ENCODE measurements at regions not wholly inside any gene's neighbourhood (a gene's known extent, or its start where the extent isn't known, plus 50 kb on each side); places are given as distances from the start of the nearest gene placed in this dataset.

GRCh38 chr10:57864765-57865680 lies 402.7 kb downstream of the IPMK start:
- DNase-seq = no peak

- DNase-seq = no peak
These were observed 417.9 kb downstream of the IPMK start for GRCh38 chr10:57849691-57850357.

GRCh38 chr10:57846307-57847065 lies 421.2 kb downstream of the IPMK start:
- no peak for DNase-seq

GRCh38 chr10:57844387-57844998 lies 423.2 kb downstream of the IPMK start:
- DNase-seq = no peak

GRCh38 chr10:57830877-57831560 lies 436.7 kb downstream of the IPMK start:
- no peak for DNase-seq

GRCh38 chr10:57825015-57825414 lies 442.7 kb downstream of the IPMK start:
- no peak for DNase-seq

GRCh38 chr10:57823398-57823797 lies 444.3 kb downstream of the IPMK start:
- no peak for DNase-seq

- DNase-seq = no peak
These were observed 444.7 kb downstream of the IPMK start for GRCh38 chr10:57822965-57823364.

- no peak for DNase-seq
These were observed 449.2 kb downstream of the IPMK start for GRCh38 chr10:57818522-57818921.

- no peak for DNase-seq
These were observed 450.0 kb downstream of the IPMK start for GRCh38 chr10:57817741-57818140.

GRCh38 chr10:57815949-57816348 lies 451.7 kb downstream of the IPMK start:
- no peak for DNase-seq

GRCh38 chr10:57809961-57810360 lies 457.7 kb downstream of the IPMK start:
- DNase-seq = no peak

- no peak for DNase-seq
These were observed 459.8 kb downstream of the IPMK start for GRCh38 chr10:57807906-57808305.

- no peak for DNase-seq
These were observed 461.0 kb downstream of the IPMK start for GRCh38 chr10:57806675-57807074.

- DNase-seq = no peak
These were observed 468.1 kb downstream of the IPMK start for GRCh38 chr10:57799625-57800024.

GRCh38 chr10:57798830-57799229 lies 468.9 kb downstream of the IPMK start:
- DNase-seq = no peak

GRCh38 chr10:57791546-57791945 lies 476.1 kb downstream of the IPMK start:
- DNase-seq = no peak

GRCh38 chr10:57790703-57791102 lies 477.0 kb downstream of the IPMK start:
- DNase-seq = no peak

GRCh38 chr10:57788117-57788516 lies 479.6 kb downstream of the IPMK start:
- no peak for DNase-seq

- no peak for DNase-seq
These were observed 480.6 kb downstream of the IPMK start for GRCh38 chr10:57786850-57787750.

GRCh38 chr10:57786331-57786730 lies 481.4 kb downstream of the IPMK start:
- no peak for DNase-seq
